HS-5 (cell line): ENCODE measurements at regions not wholly inside any gene's neighbourhood (a gene's known extent, or its start where the extent isn't known, plus 50 kb on each side); places are given as distances from the start of the nearest gene placed in this dataset.

Source experiments
- DNase-seq: peaks from one replicate; pipeline ENCODE4 v3.0.0-alpha.2; 2012; ENCODE audit warnings: low read depth

- DNase-seq: no peak
Observed at GRCh38 chr5:61623401-61624069, 291.5 kb downstream of the ZSWIM6 start.

DNA sequence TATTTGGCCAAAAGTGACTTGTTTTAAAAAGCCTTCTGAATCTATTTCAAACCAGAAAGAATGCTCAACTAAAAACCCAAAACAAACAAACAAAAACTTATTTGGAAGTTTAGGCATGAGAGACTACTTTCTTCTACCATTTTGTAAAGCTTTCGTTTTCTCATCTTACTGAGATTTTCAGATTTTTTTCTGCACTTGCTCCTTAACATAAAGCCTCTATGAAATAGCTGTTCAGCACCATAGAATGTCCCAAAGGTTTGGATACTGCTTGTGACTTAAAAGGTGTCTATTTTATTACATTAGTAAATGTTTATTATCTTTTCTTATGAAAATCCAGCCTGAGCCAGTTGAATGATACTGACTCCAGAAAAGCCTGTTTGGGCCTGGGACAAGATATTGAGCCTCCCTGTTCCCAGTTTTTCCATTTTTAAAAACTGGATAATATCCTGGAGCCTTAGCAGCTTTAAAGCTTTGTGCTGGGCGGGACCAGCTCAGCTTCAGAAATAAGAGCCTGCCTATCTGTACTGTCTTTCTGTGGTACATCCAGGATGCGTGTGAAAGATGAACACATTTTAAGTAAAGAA lies 292.6 kb downstream of the ZSWIM6 start:
- no peak for DNase-seq

- no peak for DNase-seq
Observed at GRCh38 chr5:61625137-61625561, 293.1 kb downstream of the ZSWIM6 start.

DNA sequence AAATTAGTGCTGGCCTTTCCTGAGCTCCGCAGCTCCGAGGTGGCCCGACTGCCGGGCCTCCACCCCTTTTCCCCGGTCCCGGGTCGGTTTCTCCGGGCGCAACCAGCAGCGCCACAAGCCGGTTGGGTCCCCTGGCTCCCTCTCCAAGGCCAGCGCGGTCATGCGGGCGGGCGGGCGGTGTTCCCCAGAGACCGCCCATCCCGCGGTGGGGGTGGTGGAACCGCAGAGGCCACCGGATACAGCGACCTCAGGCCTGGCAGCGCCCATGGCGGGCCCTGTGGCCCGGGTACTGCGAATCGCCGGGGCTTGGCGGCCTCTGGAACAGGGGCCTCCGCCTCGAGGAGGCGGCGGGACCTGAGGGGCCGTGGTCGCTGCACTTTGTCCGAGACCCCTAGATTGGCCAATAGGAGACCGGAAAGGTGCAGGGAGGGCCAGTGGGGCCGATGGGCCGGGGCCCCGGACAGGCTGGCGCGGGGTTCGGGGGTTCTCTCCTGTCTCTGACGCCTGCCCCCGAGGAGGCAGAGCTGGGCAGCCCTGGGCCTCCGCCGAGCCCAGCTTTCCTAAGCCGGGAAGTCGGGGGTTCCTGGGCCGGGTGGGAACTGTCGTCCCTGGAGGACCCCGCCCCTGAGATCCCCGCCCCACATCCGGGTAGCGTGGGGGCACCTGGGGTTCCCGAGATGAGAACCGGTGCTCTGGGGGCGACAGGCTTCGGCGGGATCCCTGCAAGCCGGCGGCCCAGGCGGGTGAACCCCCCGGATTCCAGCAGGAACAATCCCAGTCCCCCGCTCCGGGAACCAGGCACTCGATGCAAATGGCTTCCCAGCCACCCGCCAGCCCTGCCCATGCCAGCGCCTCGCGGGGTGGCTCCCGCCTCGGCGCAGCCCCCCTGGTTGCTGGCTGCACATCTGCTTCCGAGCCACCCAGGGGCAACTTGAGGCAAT lies 293.9 kb downstream of the ZSWIM6 start:
- DNase-seq: no peak

- no peak for DNase-seq
Observed at GRCh38 chr5:61626639-61627282, 294.7 kb downstream of the ZSWIM6 start.

DNA sequence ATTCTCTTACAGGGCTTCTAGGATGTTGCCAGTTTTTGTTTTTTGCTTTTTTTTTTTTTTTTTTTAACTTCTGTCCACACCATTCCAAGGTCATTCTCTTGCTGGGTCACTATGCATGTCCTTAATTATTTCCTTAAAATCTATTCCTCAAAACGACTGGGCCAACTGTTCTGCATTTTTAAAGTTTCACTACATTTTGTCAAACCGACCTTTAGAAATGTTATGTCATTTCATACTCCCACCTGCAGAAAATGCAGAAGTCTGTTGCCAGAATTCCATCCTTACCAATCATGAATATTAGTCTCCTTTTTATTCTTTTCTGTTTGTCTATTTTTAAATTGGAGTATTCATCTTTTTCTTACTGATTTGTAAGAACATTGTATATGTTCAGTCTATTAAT lies 295.5 kb downstream of the ZSWIM6 start:
- DNase-seq: no peak

DNA sequence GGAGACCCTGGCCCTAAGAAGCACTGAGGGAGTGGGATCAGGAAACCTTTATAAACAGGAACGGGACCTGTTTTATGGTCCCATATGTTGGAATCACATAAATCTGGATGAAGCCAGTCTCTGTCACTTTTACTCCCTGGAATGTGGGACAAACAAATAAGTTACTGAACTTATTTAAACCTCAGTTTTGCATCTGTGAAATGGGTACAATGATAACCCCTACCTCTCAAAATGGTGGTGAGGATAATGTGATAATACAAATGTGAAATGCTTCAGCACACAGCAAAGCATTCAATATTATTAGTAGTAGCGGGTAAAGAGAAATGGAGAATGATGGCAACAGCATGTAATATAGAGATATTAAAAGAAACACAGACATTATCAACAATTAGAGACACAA lies 298.9 kb downstream of the ZSWIM6 start:
- no peak for DNase-seq

DNA sequence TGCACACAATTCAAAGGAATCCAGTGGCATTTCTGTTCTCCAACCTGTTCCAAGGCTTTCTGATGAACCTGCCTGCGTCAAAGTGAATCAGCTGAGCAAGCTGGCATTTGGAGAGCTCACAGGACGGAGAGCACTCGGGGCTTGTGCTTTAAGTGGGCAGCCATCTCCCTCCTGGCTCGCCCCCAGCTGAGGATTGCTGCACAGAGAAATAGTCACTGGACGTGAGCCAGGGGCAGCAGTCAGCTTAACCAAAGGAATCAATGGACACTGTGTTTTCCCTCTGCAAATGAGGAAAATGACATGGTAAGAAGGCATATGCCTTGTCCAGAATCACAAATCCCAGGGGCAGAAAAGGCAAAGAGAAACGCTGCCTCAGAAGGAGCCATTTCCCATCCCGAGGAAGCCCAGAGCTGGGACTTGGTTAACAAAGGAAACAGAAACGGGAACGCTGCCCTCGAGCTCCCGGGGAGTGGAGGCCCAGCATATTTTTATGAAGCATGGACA lies 299.4 kb downstream of the ZSWIM6 start:
- no peak for DNase-seq

DNA sequence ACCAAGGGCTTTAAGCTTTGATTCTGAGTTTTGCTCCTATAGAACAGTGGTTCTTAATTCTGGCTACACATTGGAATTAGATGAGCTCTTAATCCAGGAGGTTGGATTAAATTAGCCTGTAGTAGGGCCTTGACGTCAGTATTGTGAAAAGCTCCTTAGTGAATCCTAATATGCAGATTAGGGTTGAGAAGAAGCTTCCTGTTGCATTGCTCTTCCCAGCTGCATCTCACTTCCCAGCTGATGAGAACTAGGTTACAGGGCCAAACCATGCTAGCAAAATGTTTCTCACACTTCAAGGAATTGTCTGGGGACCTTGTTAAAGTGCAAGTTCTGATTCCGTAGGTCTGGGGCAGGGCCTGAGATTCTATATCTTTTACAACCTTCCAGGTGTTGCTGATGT lies 300.0 kb downstream of the ZSWIM6 start:
- DNase-seq: no peak

DNA sequence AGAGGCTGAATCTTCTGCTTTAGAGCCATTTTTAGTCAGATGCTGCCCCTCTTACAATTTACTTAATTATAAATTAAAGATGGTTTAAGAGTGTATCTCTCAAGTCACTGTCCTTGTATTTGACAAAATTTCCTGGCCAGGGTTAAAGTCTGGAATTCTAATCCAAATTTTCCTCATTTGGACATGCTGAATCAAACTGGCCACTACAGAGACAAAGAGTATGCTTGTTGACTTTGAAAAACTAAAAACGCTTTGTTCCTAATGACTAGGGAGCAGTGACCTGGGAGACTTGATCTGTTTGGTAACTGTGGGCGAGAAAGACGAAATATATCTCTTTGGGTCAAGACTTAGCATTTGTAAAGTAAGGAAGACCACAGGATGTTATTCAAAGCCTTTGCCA lies 303.2 kb downstream of the ZSWIM6 start:
- no peak for DNase-seq

DNA sequence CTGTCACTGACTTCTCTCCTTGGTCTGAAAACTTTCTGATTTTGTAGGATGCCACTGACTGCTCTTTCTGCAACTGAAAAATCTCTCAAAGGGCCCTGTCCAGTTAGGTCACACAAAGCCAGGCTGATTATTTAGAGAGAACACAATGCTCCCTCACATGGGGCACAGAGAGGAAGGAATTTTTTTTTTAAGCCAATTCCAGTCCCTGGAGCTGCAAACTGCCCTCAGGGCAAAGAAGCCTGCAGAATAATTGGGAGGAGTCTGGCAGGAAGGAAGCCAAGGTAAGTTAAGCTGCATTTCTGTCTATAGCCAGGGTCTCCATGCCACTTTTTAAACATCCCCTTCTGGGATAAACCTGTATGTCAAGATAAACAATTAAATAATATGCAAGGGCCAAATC lies 305.5 kb downstream of the ZSWIM6 start:
- no peak for DNase-seq

GRCh38 chr5:61638476-61638875 lies 306.4 kb downstream of the ZSWIM6 start:
- no peak for DNase-seq

DNA sequence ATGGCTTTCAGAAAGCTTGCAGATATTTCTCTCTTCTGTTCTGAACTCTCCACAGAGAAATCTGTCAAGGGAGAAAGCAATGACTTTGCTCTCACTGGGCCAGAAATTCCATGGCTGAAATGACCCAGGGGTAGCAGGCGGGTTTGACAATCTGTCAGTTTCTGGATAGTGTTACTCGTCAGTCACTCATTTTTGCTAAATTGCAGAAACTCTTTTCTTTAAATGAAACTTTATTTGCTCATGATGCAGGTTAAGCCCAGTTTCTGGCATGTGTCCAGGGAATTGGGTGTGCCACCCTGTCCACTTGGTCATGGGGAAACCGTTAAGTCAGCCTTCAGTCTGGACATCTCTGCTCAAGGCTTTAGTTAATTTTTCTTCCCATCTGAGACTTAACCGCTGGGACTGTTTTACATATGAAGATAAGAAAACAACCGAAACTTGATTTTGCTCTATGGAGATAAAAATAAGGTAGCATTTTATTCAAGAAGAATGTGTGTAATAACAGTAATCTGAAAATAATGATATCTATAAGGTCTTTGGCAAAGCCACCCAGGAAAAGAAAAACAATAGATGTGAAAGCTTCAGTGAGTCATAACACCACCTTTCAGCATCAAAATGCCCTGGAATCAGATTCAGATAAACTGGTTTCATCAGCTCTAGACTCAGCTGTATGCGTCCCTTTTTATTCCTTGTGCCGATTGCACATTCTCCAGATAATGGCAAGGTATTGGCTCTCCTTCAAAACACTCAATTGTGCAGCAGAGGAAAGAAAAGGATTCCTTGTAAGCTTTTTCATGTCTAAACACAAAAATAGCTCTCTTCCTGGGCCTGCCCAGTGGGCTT lies 308.3 kb downstream of the ZSWIM6 start:
- no peak for DNase-seq

DNA sequence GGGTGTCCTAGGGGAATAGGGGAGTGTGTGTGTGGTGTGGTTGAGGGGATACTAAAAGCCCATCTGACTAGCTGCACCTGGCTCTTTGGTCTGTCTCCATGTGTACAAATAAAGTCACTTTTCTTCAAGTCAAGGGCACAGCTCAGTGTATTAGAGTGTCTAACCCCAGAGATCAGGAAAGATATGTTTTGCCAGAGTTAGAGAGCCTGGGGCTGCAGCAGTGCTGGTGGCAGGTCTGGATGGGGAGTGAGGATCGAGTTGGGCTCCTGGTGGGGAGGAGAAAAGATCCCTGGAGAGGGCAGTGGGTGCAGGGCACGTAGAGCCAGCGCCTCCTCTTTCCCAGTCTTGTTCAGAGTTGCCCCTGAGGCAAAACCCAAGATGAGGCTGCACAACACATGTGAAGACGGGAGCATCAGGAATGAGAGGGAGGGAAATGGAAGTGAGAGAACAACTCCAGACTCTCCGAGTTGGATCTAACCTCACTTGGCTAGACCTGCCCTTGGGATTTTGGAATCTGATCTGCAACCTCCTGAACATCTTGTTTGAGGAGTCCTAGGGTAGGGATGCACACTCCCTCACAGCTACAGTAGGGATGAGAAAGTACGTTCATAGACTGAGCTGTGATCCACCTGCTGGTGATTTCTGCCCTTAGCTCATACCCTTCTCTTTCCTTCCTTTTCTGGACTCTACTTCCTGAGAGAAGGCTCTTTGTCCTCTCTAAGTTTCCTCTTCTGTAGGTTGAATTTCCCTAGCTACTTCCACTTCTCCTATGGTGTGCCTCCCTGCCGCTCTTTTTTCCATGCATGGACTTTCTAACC lies 309.9 kb downstream of the ZSWIM6 start:
- no peak for DNase-seq

- DNase-seq: no peak
Observed at GRCh38 chr5:61647672-61648071, 315.6 kb downstream of the ZSWIM6 start.

DNA sequence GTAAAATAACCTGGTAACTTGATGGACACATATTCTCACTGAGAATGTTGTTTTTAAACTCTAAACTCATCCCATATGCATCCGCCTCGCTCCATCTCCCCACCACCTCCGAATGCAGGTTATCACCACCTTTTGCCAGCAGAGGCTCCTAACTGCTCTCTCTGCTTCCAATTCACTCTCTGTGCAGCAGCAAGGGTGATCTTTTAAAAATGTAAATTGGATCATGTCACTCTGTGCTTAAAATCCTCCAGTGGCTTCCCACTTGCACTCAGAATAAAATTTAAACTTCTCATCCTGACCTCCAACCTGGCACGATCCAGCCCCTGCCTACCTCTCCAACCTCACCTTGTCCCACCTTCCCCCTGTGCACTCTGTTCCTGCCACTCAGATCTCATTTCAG lies 317.2 kb downstream of the ZSWIM6 start:
- DNase-seq: no peak

GRCh38 chr5:61649971-61650370 lies 317.9 kb downstream of the ZSWIM6 start:
- no peak for DNase-seq

GRCh38 chr5:61650661-61651060 lies 318.6 kb downstream of the ZSWIM6 start:
- no peak for DNase-seq

- no peak for DNase-seq
Observed at GRCh38 chr5:61651195-61651594, 319.1 kb downstream of the ZSWIM6 start.

- no peak for DNase-seq
Observed at GRCh38 chr5:61652916-61653315, 320.9 kb downstream of the ZSWIM6 start.
